B cell (primary cell): ENCODE measurements at regions not wholly inside any gene's neighbourhood (a gene's known extent, or its start where the extent isn't known, plus 50 kb on each side); places are given as distances from the start of the nearest gene placed in this dataset.

Experiments used
- ATAC-seq: fragments of 200-7000 bp; cut with Tn5 transposase; one replicate; pipeline ENCODE4 v1.10.0; 2021; ENCODE audit warnings: low read depth, mild to moderate bottlenecking, moderate number of reproducible peaks, moderate library complexity
- CTCF ChIA-PET: fragments of 350-600 bp; sonication (Branson Sonifier 250); formaldehyde crosslinking; loops from one replicate; lab custom pipeline; 2021; ENCODE audit warnings: antibody characterized with exemption, inconsistent platforms; lab: Charles Lee
- POLR2A ChIA-PET: fragments of 350-600 bp; sonication (Branson Sonifier 250); formaldehyde crosslinking; loops from one replicate; lab custom pipeline; 2021; ENCODE audit warnings: antibody characterized with exemption; lab: Charles Lee
- DNase-seq: peaks from one replicate; pipeline ENCODE4 v3.0.0; 2013
- H2AFZ ChIP-seq: 2 replicates; pipeline ENCODE4 v1.6.1; 2012; ENCODE audit warnings: mild to moderate bottlenecking, low read depth, low read length; ENCODE audit not compliant: insufficient read depth, poor library complexity, severe bottlenecking
- H3K27ac ChIP-seq, 2 donors: 1 replicate in 1 of 2; 2 replicates in 1 of 2; pipeline ENCODE4 v1.5.1; 2012 to 2013; ENCODE audit warnings: low read length in 2 of 2, mild to moderate bottlenecking in 2 of 2, moderate library complexity in 1 of 2
- H3K27me3 ChIP-seq, 4 experiments: fragments of 200-600 bp in 1 of 4; sonication (generic) in 1 of 4; replicated peaks in 1 of 4; 1 replicate in 2 of 4; 2 replicates in 2 of 4; pipeline versions ENCODE4 v1.6.1 to v1.7.0; 2013 to 2016; ENCODE audit warnings: low read length in 3 of 4, mild to moderate bottlenecking in 2 of 4, mixed read lengths in 1 of 4, moderate library complexity in 1 of 4; ENCODE audit not compliant: insufficient read depth in 4 of 4, control insufficient read depth in 3 of 4; ENCODE audit errors: control extremely low read depth in 1 of 4
- H3K36me3 ChIP-seq, 2 experiments: replicated peaks in 1 of 2; 1 replicate in 1 of 2; 2 replicates in 1 of 2; pipeline versions ENCODE4 v1.6.1 to v1.7.1; 2013; ENCODE audit warnings: low read length in 1 of 2; ENCODE audit not compliant: insufficient read depth in 2 of 2, control insufficient read depth in 1 of 2; ENCODE audit errors: control extremely low read depth in 1 of 2, extremely low read depth in 1 of 2
- H3K4me1 ChIP-seq, 2 donors: fragments of 200-600 bp in 1 of 2; sonication (generic) in 1 of 2; 1 replicate in 1 of 2; 2 replicates in 1 of 2; pipeline versions ENCODE4 v1.5.1 to v1.6.1; 2013 to 2017; ENCODE audit warnings: low read length in 2 of 2; ENCODE audit not compliant: control insufficient read depth in 2 of 2, insufficient read depth in 2 of 2
- H3K4me2 ChIP-seq: replicated peaks from 2 replicates; pipeline ENCODE3; 2012; ENCODE audit warnings: mild to moderate bottlenecking, low read depth, low read length; ENCODE audit not compliant: poor library complexity, severe bottlenecking
- H3K4me3 ChIP-seq, 5 experiments: fragments of 200-600 bp in 1 of 5; sonication (generic) in 1 of 5; 1 replicate in 3 of 5; 2 replicates in 2 of 5; pipeline versions ENCODE4 v1.5.1 to v1.7.0; 2011 to 2016; ENCODE audit warnings: low read length in 4 of 5, mild to moderate bottlenecking in 4 of 5, low read depth in 2 of 5, control low read depth in 1 of 5, moderate library complexity in 1 of 5; ENCODE audit not compliant: insufficient read depth in 1 of 5; ENCODE audit errors: control extremely low read depth in 1 of 5, extremely low read depth in 1 of 5
- H3K79me2 ChIP-seq: fragments of 200-600 bp; sonication (generic); one replicate; pipeline ENCODE4 v1.6.0; 2016; ENCODE audit warnings: low read length; ENCODE audit not compliant: control insufficient read depth, insufficient read depth
- H3K9ac ChIP-seq: fragments of 200-600 bp; sonication (generic); 2 replicates; pipeline ENCODE4 v1.6.1; 2017; ENCODE audit warnings: mild to moderate bottlenecking, low read length, moderate library complexity
- H3K9me3 ChIP-seq, 3 donors: one replicate each; pipeline versions ENCODE4 v1.6.1 to v1.7.1; 2013; ENCODE audit warnings: low read length in 2 of 3; ENCODE audit not compliant: control insufficient read depth in 2 of 3, insufficient read depth in 1 of 3; ENCODE audit errors: control extremely low read depth in 1 of 3
- H4K20me1 ChIP-seq: 2 replicates; pipeline ENCODE4 v1.6.0; 2012; ENCODE audit warnings: mild to moderate bottlenecking, low read length; ENCODE audit not compliant: insufficient read depth, control insufficient read depth, poor library complexity, severe bottlenecking
- H3K27ac Mint-ChIP-seq: one replicate; pipeline ENCODE4 v1.8.0; 2021; ENCODE audit warnings: mixed read lengths
- H3K27me3 Mint-ChIP-seq: one replicate; pipeline ENCODE4 v1.8.0; 2021; ENCODE audit warnings: mixed read lengths
- H3K4me1 Mint-ChIP-seq: one replicate; pipeline ENCODE4 v1.8.0; 2021; ENCODE audit warnings: mixed read lengths
- H3K4me3 Mint-ChIP-seq: one replicate; pipeline ENCODE4 v1.8.0; 2021; ENCODE audit warnings: mixed read lengths
- H3K9me3 Mint-ChIP-seq: one replicate; pipeline ENCODE4 v1.8.0; 2022; ENCODE audit warnings: mixed read lengths; ENCODE audit not compliant: insufficient read depth
- CTCF ChIP-seq: fragments of 200-600 bp; IDR thresholded peaks from one replicate; pipeline ENCODE4 v1.8.0; 2022; ENCODE audit warnings: antibody characterized with exemption, mild to moderate bottlenecking
- EZH2 ChIP-seq: IDR thresholded peaks from 2 replicates; pipeline ENCODE4 v1.6.1; 2012; ENCODE audit warnings: borderline replicate concordance, low read depth, mild to moderate bottlenecking, moderate library complexity, low read length; ENCODE audit not compliant: insufficient read depth, poor library complexity, severe bottlenecking
- WGBS: methylation state at CpG from one replicate; pipeline ENCODE4 v1.1.5; 2013; ENCODE audit warnings: missing lambda C conversion rate; ENCODE audit not compliant: insufficient coverage; 5-methylcytosine and 5-hydroxymethylcytosine counted together
- intact Hi-C: fragments of 100-400 bp; cut with micrococcal nuclease; formaldehyde crosslinking; loops from one replicate; pipeline ENCODE4 v1.10.0; 2022

GRCh38 chr16:52077607-52078006 lies 469.3 kb downstream of the TOX3 start:
- no peak for ATAC-seq
- intact Hi-C loops, result no loop called here

GRCh38 chr16:52076801-52077201 lies 470.1 kb downstream of the TOX3 start:
- H3K4me1 ChIP-seq, result no peaks in the 10 kb centered on the region
- WGBS, result no CpG with 5 or more reads among the region's 3 CpGs
- H3K27me3 Mint-ChIP-seq, result no peaks in the 10 kb centered on the region

More at GRCh38 chr16:52077607-52078006, 469.3 kb downstream of the TOX3 start:
- Histone ChIP-seq H3K36me3 (no peaks in the 10 kb centered on the region), H2AFZ (no peak overlapping the region), H3K27ac (no peak overlapping the region), H3K27me3 (no peaks in the 10 kb centered on the region), H3K9me3 (peaks cover 0 to 9% (median 0%) of the 10 kb centered on the region in 3 donors), H3K4me3 (no peak overlapping the region), H3K79me2 (no peaks in the 10 kb centered on the region), H3K4me1 (no peaks in the 10 kb centered on the region), H3K4me2 (no peak overlapping the region), H4K20me1 (no peaks in the 10 kb centered on the region), H3K9ac (no peak overlapping the region)
- Mint-ChIP-seq H3K4me1 (no peaks in the 10 kb centered on the region), H3K4me3 (no peak overlapping the region), H3K9me3 (no peaks in the 10 kb centered on the region), H3K27me3 (no peaks in the 10 kb centered on the region), H3K27ac (no peak overlapping the region)
- ChIA-PET CTCF (no interaction called here), POLR2A (no interaction called here)
- TF ChIP-seq CTCF (no peak), EZH2 (no peak)
- no peak for DNase-seq
- WGBS, result 89% methylated on average over 5 of the region's 5 CpGs

More at GRCh38 chr16:52076801-52077201, 470.1 kb downstream of the TOX3 start:
- no peak for TF ChIP-seq EZH2
- no peak for TF ChIP-seq CTCF
- Histone ChIP-seq H3K4me2 (no peak overlapping the region), H3K27ac (no peak overlapping the region), H3K27me3 (no peaks in the 10 kb centered on the region), H2AFZ (no peak overlapping the region), H3K9ac (no peak overlapping the region), H3K9me3 (peaks cover 0 to 9% (median 0%) of the 10 kb centered on the region in 3 donors), H3K79me2 (no peaks in the 10 kb centered on the region), H4K20me1 (no peaks in the 10 kb centered on the region), H3K4me3 (no peak overlapping the region), H3K36me3 (no peaks in the 10 kb centered on the region)
- Mint-ChIP-seq H3K4me1 (no peaks in the 10 kb centered on the region), H3K9me3 (peaks cover 3% of the 10 kb centered on the region), H3K4me3 (no peak overlapping the region), H3K27ac (no peak overlapping the region)
- ChIA-PET CTCF (no interaction called here), POLR2A (no interaction called here)
- intact Hi-C loops, result no loop called here
- ATAC-seq (no peak), DNase-seq (no peak)
